ENCODE measurements at regions not wholly inside any gene's neighbourhood (a gene's known extent, or its start where the extent isn't known, plus 50 kb on each side); places are given as distances from the start of the nearest gene placed in this dataset.

DNA sequence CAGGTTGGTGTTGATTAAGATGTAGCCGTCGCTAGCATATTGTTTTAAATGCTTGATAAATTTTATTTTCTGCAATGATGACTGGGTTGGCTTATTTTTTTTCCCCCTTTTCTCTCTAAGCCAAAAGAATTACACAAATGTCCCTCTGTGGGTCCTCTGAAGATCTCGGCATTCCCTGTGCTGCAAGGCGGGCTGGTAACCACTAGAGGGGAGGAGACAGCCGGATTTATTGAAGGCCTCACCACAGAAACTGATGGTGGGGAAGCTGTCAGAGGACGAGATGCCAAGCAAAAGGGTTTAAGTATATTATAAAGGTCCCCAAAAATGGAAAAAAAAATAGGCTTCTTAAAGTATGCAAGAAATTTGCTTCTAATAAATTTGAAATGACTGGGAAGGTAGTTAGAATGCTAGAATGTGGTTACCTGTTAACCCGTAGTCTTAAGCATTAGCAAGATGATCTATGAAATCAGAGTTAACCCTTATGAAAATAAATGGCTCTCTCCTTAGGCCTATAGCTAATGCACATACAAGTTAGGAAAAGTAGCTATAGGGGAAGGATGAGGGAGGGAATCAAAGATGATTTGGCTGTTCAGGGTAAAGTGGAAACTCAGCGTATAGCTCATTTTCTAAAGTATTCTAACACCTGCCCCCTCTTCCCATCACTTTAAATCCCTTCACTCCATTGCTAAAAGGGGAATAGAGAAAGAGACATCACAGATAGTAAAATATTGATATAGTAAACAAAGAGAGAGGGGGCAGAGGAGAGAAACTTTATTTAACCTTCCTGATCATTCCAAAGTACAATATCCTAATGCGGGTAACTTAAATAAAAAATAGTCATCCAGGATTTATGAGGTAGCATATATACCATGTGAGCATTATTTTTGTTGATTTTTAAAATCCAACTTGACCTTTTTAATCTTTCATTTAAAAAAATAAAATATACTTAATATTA, 894.5 kb upstream of the POU3F3 start:
- DNase-seq (ENCODE audit: low read depth) = no peak

DNA sequence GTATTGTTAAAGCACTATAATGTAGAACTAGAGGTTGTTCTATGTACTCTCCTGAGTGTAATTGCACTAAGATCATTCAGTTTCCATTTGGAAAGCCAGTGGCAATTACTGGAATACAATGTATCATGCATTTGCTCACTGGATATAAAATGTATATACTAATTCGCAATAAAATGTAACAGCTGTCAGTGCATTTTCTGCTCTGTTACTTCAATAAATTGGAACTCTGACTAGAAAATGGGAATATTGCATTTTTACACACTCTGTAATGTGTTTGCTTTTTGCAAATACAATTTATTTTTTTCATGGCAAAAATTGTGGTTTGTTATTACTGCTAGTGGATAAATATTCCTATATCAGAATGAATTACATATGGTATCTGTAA, 893.8 kb upstream of the POU3F3 start:
- DNase-seq (ENCODE audit: low read depth) = no peak

DNA sequence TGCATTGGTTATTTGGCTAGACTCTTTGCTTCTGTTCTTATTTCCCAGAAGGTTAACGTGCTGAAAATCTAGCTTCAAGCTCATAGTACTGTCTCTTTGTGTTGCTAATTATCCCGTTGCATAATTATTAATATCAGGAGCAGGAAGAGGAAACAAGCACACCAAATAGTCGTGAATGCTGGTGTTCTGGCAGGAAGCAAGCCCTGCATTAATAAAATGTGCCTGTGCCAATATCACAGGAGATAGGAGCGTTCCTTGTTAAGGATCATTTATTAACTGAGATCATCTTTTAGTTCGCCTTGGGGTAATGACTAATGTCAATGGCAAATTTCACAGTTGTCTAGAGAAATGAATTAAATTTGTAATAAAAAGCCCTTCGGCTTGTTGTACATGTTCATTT, 893.0 kb upstream of the POU3F3 start:
- DNase-seq (ENCODE audit: low read depth) = no peak

DNA sequence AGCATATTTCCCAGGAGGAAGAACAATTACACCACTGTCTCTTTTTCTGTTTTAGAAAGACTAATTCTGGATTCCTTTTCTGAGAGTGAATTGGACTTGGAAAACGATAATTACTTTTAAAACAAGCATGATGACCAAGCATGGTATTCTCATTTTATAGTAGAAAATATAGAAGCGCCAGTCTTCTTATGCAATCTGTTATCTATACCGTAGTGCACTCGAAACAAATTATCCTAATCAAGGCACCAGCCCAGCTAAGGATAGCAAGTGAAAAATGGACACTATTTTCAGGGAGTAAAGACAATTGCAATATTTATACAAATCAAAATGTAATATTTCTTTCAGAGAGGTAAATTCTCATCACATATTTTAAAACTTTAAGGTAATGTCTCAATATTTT, 892.1 kb upstream of the POU3F3 start:
- no peak for DNase-seq (ENCODE audit: low read depth)

DNA sequence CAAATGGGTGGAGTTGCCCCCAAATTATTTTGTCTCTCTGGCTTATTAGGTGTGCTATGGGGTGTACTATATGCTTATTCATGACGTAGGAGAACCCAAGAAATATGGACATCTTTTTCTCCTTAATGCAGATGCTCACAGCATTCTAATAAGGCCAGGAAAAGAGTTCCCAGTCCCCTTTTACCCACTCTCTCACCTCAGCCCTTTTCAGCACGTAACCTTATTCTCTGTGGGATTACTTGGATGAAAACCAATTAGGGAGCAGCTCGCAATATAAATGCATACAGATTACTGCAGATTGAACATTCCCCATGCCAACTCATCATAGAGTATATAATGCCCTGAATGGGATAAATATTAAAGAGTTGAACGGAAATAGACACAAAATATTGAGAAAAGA, 891.2 kb upstream of the POU3F3 start:
- no peak for DNase-seq (ENCODE audit: low read depth)

DNA sequence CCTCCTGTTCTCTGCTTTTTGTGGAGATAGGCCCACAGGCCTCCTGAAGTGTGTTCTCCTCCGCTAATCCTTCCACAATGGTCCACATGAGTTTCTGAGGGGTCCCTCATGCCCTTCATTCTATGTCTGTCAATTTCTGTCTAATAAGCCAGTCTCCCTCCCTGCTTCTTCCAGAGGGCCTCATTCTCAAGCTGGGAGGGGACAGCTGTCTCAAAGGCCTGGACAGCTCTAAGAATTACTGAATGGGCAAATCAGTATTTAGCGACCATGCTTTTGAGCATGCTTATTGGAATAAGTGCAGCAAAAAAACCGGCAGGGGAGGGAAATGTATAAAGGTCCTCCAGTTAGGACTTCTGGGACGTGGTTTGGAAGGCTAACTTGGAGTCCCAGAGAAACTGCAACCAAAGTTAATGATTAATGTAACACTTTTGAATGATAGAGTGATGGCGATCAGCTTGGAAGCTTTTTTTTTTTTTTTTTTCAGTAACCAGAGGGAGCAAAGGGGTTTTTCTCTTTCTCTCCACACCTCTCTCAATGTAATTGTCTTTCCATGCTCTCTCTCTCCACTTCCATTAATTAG, 890.7 kb upstream of the POU3F3 start:
- no peak for DNase-seq (ENCODE audit: low read depth)

DNA sequence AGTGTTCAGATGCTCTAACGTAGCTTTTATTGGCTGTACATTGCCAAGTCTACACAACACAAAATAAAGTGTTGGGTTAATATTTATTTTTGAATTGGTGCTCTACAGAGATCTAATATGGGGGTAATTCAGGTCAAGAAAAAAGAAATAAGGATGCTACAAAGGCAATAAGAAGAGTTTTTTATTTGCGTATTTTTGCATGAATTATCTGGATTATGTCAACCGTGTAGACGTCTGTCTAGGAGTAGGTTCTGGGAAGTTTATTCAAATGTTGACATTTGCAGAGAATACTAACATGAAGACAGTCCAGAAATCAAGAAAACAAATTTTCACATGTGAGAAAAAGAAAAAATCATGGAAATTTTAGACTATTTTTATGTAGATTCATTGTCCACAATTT, 876.7 kb upstream of the POU3F3 start:
- DNase-seq (ENCODE audit: low read depth) = no peak

DNA sequence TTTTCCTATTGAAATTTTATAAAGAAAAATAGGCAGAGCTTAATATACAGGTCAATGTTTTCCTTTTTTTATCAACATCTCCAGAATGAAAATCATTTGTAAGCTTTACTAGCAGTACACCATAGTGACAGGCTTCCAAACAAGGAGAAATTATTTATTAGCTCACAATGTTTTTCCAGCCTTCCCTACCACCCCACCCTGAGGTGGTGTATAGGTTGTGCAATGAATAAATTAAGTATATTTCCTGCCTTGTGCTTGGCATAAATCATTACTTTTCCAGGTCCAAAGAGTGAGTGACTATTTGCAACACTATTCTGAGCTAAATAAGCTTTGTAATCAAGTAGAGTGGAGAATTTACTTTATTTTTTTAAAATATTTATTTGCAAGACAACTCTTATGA, 876.2 kb upstream of the POU3F3 start:
- no peak for DNase-seq (ENCODE audit: low read depth)

DNA sequence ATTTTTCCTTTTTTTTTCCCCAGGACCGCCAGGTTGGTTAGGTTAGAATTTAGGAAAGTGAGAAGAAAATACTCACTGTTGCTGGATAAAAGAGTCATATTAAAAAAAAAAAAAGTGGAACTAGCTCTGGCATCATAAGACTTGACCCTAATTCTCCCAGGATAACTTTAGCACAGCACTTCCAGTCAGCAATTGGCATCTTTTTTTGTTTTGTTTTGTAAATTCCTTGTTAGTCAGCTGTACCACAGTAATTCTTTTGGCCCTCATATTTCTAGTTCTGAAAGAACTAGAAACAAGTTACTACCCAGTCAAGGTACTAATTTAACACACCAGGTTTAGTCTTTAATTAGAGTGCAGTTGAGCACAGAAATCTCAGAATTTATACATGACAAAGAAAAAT, 873.5 kb upstream of the POU3F3 start:
- DNase-seq (ENCODE audit: low read depth) = no peak

DNA sequence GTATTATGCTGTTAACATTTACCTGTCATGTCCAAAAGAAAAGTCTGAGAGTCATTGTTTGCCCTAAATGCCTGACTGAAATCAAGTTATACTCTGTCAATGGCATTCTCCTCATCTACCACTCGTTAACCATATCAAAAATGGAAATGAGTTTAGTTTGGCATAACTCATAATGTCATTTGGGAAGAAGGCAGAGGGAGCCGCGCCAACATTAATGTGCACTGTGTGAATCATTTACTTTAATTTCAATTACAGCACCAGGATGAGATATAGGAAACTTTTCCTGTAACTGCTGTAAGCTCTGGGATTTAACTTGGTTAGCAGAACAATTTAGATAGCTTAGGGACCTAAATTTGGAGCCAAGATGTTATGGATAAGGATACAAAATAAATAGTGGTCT, 871.2 kb upstream of the POU3F3 start:
- DNase-seq (ENCODE audit: low read depth) = no peak

DNA sequence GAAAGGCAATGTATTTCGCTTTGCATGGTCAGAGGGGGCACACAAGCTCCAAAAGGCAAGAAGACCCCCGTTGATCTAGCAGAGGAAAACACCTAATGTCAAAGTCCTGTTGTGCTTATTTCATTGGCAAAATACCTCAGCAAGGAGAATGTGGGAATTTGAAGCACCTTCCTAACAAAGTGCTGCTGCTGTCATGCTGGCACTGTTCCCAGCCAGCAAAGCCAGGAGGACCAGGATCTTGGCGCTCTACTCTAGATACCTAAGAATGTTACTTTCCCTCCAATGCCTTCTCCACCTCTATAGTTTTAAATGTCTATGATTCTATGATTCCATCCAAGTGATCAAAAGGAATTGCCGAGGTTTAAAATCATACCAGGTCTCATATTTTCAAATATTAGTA, 867.9 kb upstream of the POU3F3 start:
- no peak for DNase-seq (ENCODE audit: low read depth)

DNA sequence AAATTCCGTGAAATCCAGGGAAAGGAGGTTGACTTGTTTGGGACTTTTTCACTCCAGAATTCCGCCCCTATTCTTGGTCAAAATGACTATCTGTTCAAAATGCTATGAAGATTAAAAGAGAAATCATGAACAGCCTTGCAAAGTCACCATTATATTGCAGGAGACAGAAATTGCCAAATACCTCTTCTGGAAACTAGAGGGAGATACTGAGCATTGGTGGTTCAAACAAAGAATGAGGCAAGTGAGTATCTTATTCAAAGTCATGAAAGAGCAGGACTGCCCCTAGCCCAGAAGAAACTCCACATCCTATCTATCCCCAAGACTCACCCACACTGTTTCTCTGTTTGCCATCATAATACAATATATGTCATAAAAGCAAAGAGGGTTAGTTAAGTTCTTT, 862.3 kb upstream of the POU3F3 start:
- DNase-seq (ENCODE audit: low read depth) = no peak

DNA sequence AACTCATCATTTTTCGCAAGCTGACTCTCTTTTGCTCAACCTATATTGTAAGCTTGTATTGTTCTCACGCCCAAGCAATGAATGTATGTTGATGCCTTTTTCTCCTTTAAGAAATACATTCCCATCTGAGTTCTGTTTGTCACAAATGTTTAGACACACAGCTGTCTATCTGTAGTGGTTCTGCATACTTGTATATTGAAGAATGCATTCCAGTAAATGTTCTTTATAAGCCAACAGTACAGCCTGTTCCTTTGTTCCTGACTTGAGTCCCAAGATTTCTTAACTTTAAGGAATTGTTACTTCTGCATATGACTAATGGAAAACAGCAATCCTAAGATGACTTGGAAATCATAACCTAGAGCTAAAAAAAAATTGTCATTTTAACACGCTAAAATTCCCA, 849.1 kb upstream of the POU3F3 start:
- DNase-seq (ENCODE audit: low read depth) = no peak

DNA sequence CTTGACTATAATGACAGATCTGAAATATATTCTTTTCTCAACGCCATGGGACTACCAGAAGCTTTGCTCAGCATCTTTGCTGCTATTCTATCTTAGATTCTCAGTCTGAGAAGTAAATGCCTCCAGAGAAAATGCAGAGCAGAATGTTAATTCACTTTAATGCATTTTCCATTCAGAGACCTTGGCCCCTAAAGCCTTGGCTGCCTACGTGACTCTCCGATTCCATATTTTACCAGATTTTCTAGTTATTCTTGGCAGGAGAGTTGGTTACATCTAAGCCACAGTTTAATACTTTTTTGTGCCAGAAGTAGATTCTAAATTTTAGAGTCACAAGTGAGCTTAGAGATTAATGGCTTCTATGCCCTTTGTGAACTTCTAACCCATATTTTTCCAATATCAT, 837.1 kb upstream of the POU3F3 start:
- no peak for DNase-seq (ENCODE audit: low read depth)

DNA sequence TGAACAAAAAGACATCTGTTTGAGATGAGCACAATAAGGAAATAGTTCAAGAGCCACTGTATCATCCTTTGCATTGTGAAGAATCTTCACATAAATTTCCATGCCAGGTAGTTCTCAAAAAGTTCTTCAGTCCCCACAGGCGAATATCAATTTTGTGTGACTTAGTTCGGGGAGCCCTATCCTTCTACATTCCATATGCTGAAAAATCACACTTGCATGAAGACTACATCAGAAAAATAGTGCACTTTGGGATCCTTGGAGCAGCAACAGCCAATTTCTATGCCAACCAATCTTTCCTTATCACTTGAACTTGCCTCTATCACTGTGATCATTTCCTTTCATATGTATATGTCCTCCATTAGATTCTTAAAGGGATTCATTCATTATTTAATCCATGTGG, 830.6 kb upstream of the POU3F3 start:
- no peak for DNase-seq (ENCODE audit: low read depth)

DNA sequence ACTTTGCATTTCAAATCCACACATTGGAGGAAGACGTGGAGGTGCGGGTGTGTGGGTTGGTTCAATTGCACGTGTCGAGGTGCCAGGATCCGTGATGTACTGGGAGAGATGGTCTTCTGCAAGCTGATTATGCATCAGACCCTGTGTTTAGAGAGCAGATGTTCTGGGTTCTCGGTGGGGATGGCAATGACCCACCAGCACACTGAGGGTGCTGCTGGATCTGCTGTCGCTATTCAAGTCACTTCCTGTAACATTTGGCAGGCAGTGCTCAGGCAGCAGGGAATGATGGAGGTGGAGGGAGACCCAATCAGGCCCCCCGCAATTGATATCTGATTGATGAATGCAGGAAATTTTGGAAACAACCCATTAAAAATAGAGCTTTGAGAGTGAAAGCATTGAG, 830.1 kb upstream of the POU3F3 start:
- no peak for DNase-seq (ENCODE audit: low read depth)

DNA sequence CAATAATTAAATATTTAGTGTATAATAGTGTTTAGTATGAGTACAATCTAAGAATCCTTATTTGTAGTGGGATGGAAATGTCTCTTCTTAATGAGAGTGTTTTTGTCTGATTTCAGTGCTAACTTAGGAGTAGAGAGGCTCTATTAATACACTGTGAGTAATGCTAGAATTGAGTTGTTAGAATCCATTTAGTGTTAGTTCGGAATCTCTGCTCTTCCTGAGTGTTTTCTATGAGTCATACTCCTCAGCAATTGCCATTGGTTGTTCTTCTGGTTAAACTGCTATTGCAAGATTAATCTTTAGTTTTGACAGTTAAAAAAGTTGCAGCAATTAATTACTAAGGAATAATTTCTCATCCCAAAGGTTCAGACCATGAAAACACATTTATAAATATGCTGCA, 828.6 kb upstream of the POU3F3 start:
- DNase-seq (ENCODE audit: low read depth) = no peak

DNA sequence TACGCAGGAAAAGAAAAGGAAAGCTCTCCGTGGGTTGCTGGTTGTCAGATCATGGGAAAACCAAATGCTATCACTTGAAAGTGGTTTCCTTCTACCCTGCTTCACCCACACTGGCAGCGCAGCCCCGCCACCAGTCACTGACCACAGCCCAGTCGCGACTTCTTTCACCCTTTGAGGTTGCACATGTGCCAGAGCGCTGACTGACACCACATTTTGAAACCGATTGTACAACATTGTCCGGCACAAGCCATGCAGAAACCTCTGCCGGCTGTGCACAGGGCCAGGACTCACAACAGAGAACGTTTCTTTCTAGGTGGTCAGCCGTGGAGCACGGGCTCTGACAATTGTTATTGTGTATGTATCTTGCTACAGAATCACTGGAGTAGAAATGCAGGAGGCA, 827.2 kb upstream of the POU3F3 start:
- no peak for DNase-seq (ENCODE audit: low read depth)

DNA sequence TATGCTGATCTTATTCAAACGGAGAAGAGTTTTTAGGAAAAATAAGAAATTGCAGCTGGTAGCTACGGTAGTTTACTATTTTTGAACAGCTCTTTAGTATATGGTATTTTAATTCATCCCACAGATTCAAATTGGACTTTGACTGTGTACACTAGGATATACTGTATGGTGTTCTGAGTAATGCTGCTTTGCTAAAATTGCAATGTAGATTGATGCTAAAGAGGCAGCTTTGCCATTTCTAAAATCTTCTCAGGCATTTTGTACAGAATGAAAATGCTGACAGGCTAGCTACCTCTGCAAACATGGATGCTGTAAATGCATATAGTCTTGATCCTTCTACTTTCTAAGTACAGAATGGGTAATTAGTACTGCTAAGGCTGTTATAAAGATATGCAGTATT, 826.6 kb upstream of the POU3F3 start:
- no peak for DNase-seq (ENCODE audit: low read depth)

DNA sequence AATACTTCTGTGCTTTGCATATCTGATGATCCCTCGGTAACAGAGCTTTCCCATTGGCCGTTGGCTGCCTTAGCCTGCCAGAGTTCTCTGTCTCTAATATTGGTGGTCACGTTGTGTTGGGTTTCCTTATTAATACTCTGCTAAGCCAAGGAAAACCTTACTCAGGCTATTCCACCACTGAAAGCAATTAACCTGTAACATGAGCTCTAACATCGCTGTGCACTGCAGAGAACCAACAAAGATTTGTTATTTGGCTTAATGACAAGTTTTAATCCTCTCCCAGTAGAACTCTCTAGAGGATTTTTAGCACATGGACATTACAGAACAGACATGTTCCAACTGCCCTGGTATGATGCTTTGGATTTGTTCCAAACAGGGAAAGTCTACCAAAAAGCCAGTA, 825.9 kb upstream of the POU3F3 start:
- no peak for DNase-seq (ENCODE audit: low read depth)

DNA sequence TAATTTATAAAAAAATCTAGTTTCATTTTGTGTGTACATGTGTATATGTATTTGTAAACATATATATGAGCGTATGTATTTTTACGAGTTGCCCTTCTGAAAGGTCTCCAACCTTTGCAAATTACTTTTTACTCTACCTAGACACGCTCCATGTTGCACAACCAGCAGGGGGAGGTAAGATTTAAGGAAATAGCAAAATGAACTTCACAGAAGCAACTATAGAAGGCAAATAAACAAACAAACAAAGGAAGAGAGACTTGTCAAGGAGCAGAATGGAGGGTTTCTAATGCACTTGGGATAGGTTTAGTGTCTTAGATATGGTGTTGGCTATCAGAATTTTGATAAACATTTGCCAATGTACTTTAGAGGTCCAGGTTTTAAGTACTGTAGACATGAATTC, 820.5 kb upstream of the POU3F3 start:
- no peak for DNase-seq (ENCODE audit: low read depth)

DNA sequence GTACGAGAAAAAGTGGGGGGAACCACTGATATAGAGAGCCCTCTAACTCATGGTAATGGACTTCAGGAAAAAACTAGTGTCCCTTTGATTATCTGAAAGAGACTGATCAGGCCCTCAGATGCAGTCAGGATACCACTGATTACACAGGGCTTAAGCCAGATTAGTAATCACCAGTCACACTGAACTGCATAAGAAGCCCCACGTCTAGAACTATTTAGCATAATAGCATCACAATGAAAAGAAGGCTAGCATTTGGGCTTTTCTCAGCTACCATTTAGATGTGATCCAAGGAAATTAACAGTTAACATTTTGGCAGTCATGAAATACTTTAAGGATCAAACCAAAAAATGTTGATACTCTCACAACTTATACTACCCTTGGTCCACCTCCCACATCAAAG, 813.1 kb upstream of the POU3F3 start:
- DNase-seq (ENCODE audit: low read depth) = no peak

DNA sequence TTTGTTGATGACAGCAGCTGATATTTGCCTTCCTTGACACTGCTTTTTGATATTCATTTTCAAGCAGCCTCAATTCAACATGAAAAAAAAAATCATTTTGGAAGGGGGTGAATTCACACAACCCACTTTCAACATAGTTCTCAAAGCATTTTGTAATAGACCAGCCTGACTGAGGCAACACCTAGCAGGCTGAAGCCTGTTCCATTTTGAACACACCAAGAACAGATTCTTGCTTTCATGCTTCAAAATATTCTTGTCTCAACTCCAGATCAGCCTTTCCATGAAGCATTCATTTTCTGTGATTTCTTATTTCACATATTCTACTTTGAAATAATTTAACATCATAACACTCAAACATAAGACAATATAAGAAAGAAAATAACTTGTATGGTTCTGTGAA, 812.6 kb upstream of the POU3F3 start:
- DNase-seq (ENCODE audit: low read depth) = no peak

DNA sequence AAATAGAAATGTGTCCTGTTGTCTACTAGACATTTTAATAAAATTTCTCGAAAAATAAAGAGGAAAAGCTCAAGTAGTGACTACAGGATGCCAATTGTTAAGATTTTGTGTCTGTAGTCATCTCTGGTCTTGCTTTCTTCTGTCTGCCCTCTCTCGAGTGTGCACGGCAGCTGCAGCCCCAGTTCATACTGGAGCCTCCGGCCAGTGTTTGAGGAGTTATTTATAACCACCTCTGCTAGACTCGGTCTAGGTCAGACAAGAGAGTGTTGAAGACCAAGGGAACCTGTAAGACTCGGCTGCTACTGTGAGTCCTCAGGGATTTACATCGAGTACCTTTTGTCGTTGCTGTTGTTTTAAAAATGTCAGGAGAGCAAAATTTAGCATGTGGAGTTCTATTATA, 810.1 kb upstream of the POU3F3 start:
- DNase-seq (ENCODE audit: low read depth) = no peak
